IPS DF 19.7 (cell line): ENCODE measurements at regions not wholly inside any gene's neighbourhood (a gene's known extent, or its start where the extent isn't known, plus 50 kb on each side); places are given as distances from the start of the nearest gene placed in this dataset.

Source experiments
- DNase-seq: peaks from one replicate; pipeline ENCODE4 v3.0.0-alpha.2; 2013; ENCODE audit warnings: low read depth, low spot score

- no peak for DNase-seq
Observed at GRCh38 chr18:65411061-65411460, 339.8 kb upstream of the CDH7 start.

DNA sequence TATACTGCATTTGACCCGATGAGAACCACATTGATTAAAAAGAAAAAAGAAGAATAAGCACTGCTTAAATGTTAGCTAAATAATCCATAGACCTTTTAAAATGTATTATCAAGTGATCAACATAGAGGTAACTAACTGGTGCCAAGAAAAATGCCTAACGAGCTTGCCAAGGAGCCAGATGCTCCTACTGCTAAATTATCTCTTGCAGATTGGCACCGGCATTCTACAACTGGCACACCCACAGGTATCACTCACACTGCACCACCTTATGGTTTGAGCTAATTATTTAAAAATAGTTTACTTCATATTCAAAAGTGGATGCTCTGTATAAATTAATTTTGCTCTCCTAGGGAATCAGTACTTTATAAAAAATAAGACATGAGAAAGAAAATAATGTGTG, 341.6 kb upstream of the CDH7 start:
- DNase-seq: no peak

DNA sequence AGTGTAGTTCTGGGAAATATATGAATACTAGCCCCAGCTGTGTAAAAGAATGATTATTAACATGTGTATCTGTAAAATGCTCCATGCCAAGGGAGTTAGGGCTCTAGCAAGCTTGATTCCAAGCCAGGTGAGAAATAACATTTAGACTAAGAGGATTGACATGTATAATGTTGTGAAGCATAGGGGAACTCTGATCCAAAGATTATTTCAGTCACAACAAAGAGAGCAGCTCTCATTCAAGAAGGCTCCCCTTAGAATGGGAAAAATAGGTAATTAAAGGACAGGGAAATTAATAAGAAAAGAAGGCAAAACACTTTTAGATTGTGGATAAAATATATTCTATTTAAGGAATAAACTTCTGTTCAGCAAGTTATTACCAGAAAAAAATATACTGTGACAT, 347.3 kb upstream of the CDH7 start:
- DNase-seq: no peak

DNA sequence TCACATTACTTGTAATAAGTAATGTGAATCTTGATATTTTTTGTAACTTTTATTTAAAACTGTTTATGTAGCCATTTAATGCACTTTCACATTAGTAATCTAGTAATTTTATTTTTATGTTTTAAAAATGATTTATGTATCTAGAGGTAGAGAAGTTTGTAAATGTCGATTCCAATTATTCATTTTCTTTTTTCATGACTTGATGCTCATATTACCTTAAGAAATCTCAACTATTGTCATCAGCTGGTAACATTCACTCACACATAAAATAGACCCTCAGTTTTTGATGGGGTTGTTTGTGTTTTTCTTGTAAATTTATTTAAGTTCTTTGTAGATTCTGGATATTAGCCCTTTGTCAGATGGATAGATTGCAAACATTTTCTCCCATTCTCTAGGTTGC, 351.7 kb upstream of the CDH7 start:
- no peak for DNase-seq

DNA sequence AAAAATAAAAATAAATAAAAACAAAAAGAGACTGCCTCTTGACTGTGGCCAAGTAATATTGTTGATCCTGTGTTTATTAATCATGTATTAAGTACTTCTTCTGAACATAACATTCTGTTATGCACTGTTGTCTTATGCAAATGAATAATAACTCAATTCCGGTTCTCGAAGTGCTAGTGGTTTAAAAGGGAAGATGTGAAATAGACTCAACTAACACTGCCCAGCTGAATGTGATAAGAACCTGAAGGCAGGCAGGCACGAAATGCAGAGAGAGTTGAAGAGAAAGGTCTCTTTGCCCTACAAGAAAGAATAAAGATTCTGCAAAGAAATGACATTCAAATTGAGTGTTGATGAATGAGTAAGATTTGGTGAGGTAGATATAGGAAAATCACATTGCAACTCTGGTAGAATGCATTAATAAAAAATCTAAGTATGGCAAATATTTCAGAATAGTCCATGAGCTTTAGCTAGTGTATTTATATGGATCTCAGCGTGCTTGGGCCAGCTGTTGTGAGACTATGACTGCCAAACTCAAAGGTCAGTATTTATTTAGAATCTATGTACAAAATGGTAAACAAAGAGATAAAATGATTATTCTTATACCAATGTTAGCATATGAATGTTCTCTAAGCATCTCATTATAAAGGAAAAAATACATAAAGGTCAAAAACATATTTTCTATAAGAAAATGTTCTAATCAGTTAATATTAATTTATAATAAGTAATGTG, 352.3 kb upstream of the CDH7 start:
- DNase-seq: no peak

DNA sequence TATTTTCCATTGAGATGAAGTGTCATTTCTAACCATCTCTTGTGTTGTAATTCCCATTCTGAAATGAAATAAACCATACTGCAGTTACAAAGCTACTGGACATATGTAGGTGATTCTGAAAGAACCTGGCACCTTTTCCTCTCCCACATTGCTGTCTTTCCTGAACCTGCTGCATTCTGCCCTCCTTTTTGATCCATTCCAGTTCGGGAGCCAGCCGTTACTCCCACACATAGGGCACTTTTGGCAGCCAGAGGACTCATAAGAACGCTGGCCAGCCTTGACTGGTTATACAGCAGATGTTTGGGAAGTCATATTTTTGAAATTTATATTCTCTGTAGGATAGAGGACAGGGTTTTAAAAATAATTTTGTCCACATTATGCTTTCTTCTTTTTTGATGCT, 369.8 kb upstream of the CDH7 start:
- no peak for DNase-seq

GRCh38 chr18:65380571-65380970, 370.2 kb upstream of the CDH7 start:
- DNase-seq: no peak

- DNase-seq: no peak
Observed at GRCh38 chr18:65372904-65373303, 377.9 kb upstream of the CDH7 start.

DNA sequence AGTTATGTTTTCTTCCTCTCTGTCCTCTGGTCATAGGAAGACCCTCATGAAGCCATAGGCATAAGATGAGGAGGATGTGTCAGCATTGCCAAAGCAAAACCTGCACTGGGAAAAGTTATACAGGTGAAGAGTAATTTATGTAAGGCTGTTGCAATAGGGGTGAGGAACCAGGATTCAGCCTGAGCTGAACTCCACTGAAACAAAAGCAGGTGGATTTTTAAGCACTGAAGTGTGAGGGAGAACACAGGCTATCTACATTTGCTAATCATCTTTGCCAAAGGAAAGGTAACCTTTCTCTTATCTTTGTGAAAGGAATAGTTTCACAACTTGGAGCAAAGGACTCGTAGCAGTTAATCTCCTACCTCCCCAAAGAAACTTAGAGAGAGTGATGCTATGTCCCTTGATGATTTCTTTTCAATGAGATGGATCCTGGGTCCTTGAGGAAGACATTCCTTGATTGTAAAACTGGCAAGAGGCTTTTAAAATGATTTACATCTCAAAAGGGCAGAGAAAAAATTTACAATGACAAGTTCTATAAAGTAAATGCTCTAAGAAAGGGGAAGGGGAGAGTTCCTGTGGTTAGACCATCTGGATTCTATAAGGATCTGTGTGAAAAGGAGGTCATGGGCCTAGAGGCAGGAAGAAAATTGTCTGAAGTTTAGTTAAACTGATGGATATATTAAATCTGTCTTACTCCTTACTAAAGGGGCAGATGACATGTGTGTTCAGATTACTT, 385.4 kb upstream of the CDH7 start:
- peak; percentile 64 for DNase-seq

- no peak for DNase-seq
Observed at GRCh38 chr18:65363911-65364632, 386.7 kb upstream of the CDH7 start.

DNA sequence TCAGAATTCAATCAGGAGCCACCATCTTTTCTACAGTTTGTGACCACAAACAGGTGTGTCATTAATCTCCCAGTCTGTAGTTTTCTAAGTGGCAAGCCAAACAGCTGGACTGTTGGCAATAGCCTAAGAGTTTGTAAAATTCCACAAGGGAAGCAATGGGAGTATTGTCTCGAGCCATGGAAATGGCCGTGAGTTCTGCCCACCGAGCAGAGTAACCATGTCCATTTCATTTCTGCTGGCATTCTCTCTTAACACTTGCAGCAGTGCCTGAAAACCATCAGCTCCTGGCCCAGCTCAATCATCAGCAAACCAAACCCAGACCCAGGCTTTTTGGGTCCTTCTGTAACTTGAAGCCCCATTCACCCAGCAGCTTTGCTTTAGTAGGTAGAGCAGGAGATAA, 387.8 kb upstream of the CDH7 start:
- no peak for DNase-seq

- no peak for DNase-seq
Observed at GRCh38 chr18:65359479-65359878, 391.3 kb upstream of the CDH7 start.

DNA sequence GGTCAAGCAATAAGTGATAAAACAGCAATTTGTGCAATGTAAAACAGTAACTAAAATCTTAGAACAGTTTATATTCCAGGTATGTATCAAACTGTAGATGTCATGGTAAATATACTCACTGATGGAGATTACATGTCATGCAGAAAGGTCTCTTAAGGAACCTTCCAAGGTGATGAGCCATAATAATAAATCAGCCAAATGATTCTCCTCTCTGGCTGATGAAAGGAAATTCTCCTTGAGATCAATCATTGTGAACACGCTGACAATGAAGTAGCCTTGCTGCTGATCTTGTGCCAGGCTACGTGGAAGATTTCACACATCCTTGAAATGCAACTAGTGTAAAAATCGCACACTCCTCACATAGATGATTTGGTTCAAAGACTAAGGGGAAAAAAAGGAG, 392.5 kb upstream of the CDH7 start:
- DNase-seq: no peak

- no peak for DNase-seq
Observed at GRCh38 chr18:65352186-65352585, 398.6 kb upstream of the CDH7 start.

- no peak for DNase-seq
Observed at GRCh38 chr18:65349635-65350034, 401.2 kb upstream of the CDH7 start.

GRCh38 chr18:65347446-65347845, 403.4 kb upstream of the CDH7 start:
- DNase-seq: no peak

GRCh38 chr18:65346086-65346485, 404.7 kb upstream of the CDH7 start:
- DNase-seq: no peak

GRCh38 chr18:65343571-65343970, 407.2 kb upstream of the CDH7 start:
- no peak for DNase-seq

DNA sequence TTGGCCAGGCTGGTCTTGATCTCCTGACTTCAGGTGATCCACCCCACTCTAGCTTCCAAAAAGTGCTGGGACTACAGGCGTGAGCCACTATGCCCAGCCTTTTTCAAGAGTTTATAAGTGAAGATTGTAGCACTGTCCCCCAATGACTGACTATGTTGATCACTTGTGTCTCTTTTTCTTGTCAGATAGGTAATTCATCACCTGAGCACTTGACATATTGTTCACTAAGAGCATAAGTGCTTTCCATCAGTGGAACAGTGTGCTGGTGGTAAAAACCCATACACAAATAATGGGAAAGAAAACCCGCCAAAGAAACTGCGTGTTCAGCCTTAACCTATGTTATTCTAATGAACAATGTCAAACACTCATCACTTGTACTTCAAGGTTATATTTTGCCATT, 414.4 kb upstream of the CDH7 start:
- DNase-seq: no peak

DNA sequence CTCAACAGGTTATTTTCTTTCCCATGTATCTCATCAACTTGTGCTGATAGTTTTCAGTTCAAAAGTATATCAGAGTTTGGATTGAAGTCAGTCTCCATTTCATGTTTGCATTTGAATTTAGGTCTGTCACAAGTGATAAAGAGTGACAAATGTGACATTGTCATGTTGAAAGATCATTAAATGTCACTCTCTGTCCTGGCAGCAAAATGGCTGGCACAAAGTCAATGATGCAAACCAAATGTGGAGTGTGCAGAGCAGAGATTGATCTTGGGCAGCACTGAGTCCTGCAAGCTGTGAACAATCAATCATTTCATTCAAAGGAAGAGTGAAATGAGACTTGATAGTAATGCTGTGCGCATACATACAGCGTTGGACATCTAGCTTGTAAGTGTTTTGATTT, 421.8 kb upstream of the CDH7 start:
- DNase-seq: no peak

DNA sequence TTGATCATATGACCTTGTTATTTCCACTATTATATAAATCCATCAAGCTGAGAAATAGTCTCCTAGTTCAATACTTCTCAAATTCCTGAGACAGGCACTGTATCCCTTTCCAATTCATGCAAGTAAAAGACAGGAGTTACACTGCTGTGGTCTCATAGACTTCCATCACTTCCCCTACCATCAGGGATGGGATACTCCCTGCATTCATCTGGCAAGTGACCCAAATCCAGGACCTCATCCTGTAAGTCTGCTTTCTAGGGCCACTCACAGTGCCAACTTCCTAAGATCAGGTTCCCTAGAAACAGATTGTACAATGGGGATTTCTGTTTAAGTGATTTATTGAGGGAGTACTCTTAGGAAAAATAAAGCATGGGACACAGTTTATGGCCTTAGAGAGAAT, 424.0 kb upstream of the CDH7 start:
- no peak for DNase-seq

GRCh38 chr18:65322895-65323294, 427.9 kb upstream of the CDH7 start:
- DNase-seq: no peak

- DNase-seq: no peak
Observed at GRCh38 chr18:65298422-65298821, 452.4 kb upstream of the CDH7 start.
